Endothelial cell of umbilical vein (primary cell): ENCODE measurements at regions not wholly inside any gene's neighbourhood (a gene's known extent, or its start where the extent isn't known, plus 50 kb on each side); places are given as distances from the start of the nearest gene placed in this dataset.
"Not testable (repeated sequence)": the region's sequence is repeated elsewhere in the genome, so short reads cannot be mapped to it uniquely, and the experiment has no call there.

Experiments used
- EZH2 ChIP-seq: IDR thresholded peaks from 2 replicates; pipeline ENCODE4 v1.6.1; 2012; ENCODE audit warnings: borderline replicate concordance, low read depth, mild to moderate bottlenecking, moderate library complexity, low read length, inconsistent platforms; ENCODE audit not compliant: severe bottlenecking
- FOS ChIP-seq: IDR thresholded peaks from 2 replicates; pipeline ENCODE4 v1.6.1; 2011; ENCODE audit warnings: mild to moderate bottlenecking, low read length, moderate library complexity, borderline replicate concordance; ENCODE audit not compliant: insufficient read depth
- POLR2AphosphoS5 ChIP-seq: IDR thresholded peaks from 2 replicates; pipeline ENCODE4 v1.6.1; 2012; ENCODE audit warnings: low read depth, mild to moderate bottlenecking, control low read depth, low read length, moderate library complexity; ENCODE audit not compliant: insufficient read depth
- TF ChIP-seq, protein P1 (sequence below), 2 donors: IDR thresholded peaks; 1 replicate in 1 of 2; 2 replicates in 1 of 2; pipeline ENCODE4 v1.5.1; 2011; ENCODE audit warnings: low read length in 2 of 2, mild to moderate bottlenecking in 2 of 2, moderate library complexity in 2 of 2, control low read depth in 1 of 2, inconsistent platforms in 1 of 2, low read depth in 1 of 2; ENCODE audit not compliant: insufficient read depth in 1 of 2; ENCODE audit errors: extremely low read depth in 1 of 2

- TF ChIP-seq POLR2AphosphoS5, EZH2, FOS: not testable (repeated sequence)
- TF ChIP-seq, protein P1, sequence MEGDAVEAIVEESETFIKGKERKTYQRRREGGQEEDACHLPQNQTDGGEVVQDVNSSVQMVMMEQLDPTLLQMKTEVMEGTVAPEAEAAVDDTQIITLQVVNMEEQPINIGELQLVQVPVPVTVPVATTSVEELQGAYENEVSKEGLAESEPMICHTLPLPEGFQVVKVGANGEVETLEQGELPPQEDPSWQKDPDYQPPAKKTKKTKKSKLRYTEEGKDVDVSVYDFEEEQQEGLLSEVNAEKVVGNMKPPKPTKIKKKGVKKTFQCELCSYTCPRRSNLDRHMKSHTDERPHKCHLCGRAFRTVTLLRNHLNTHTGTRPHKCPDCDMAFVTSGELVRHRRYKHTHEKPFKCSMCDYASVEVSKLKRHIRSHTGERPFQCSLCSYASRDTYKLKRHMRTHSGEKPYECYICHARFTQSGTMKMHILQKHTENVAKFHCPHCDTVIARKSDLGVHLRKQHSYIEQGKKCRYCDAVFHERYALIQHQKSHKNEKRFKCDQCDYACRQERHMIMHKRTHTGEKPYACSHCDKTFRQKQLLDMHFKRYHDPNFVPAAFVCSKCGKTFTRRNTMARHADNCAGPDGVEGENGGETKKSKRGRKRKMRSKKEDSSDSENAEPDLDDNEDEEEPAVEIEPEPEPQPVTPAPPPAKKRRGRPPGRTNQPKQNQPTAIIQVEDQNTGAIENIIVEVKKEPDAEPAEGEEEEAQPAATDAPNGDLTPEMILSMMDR (IDR thresholded peaks at IDR 0.05; ENCODE audit: extremely low read depth in 1 of 2, insufficient read depth in 1 of 2, low read depth in 1 of 2, low read length in 2 of 2): not testable (repeated sequence)
Observed at GRCh38 chr4:4019071-4019470, 207.7 kb downstream of the OTOP1 start.
